PFSK-1 (cell line): ENCODE measurements at regions not wholly inside any gene's neighbourhood (a gene's known extent, or its start where the extent isn't known, plus 50 kb on each side); places are given as distances from the start of the nearest gene placed in this dataset.

Source experiments
- TAF1 ChIP-seq: IDR thresholded peaks from 2 replicates; pipeline ENCODE4 v1.6.1; 2012; ENCODE audit warnings: low read length, control low read depth, borderline replicate concordance; ENCODE audit not compliant: insufficient read depth
- TF ChIP-seq, protein P1 (sequence below), 2 experiments: IDR thresholded peaks; 2 replicates each; pipeline versions ENCODE4 v1.6.1 to v1.8.0; 2011 to 2012; ENCODE audit warnings: low read depth in 2 of 2, low read length in 2 of 2, control low read depth in 1 of 2, inconsistent platforms in 1 of 2, mild to moderate bottlenecking in 1 of 2, moderate library complexity in 1 of 2; ENCODE audit not compliant: insufficient read depth in 1 of 2

DNA sequence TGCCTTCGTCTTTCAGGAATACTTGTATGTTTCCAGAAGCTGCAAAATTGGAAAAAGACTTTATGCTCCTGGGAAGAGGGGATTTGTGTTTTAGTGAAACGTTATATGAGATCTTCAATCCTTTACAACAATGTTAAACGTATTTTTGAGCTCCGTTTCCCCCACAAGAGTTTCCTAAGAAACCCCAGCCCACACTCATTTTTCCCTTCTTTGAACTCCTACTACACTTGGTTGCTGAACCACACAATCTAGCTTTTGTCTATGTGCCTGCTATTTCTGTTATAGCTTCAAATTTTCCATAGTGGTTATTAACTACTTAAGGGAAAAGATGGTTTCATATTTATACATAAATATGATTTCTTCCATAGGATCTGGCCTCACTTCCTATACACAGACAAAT, 238.6 kb upstream of the ACTBL2 start:
- TF ChIP-seq, protein P1, sequence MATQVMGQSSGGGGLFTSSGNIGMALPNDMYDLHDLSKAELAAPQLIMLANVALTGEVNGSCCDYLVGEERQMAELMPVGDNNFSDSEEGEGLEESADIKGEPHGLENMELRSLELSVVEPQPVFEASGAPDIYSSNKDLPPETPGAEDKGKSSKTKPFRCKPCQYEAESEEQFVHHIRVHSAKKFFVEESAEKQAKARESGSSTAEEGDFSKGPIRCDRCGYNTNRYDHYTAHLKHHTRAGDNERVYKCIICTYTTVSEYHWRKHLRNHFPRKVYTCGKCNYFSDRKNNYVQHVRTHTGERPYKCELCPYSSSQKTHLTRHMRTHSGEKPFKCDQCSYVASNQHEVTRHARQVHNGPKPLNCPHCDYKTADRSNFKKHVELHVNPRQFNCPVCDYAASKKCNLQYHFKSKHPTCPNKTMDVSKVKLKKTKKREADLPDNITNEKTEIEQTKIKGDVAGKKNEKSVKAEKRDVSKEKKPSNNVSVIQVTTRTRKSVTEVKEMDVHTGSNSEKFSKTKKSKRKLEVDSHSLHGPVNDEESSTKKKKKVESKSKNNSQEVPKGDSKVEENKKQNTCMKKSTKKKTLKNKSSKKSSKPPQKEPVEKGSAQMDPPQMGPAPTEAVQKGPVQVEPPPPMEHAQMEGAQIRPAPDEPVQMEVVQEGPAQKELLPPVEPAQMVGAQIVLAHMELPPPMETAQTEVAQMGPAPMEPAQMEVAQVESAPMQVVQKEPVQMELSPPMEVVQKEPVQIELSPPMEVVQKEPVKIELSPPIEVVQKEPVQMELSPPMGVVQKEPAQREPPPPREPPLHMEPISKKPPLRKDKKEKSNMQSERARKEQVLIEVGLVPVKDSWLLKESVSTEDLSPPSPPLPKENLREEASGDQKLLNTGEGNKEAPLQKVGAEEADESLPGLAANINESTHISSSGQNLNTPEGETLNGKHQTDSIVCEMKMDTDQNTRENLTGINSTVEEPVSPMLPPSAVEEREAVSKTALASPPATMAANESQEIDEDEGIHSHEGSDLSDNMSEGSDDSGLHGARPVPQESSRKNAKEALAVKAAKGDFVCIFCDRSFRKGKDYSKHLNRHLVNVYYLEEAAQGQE (IDR thresholded peaks at IDR 0.05; ENCODE audit: insufficient read depth in 1 of 2, low read depth in 2 of 2, low read length in 2 of 2), result no peak
- TF ChIP-seq TAF1, result no peak
